ENCODE measurements at regions not wholly inside any gene's neighbourhood (a gene's known extent, or its start where the extent isn't known, plus 50 kb on each side); places are given as distances from the start of the nearest gene placed in this dataset.

DNA sequence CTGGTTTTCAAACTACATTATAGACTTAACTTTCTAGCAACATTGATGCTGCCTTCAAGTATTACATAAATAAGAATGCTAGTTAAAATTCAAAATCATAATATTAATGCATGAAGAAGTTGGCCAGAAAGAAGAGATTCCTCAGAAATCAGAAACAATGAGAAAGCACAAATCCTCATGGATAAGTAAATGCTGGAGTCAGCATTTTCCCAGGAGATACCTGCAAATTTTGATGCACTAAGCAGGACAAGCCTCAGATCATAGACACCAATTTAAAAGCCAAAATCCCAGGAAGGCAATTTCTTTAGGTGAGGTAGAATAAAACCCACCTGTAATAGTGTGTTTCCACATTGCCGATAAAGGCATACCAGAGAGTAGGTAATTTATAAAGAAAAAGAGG, 305.2 kb upstream of the TBX18 start:
- Histone ChIP-seq H3K4me1 (peaks cover 0 to 22% (median 4%) of the 10 kb centered on the region in 4 donors), H3K9me3 (no peaks in the 10 kb centered on the region), H3K27me3 (no peaks in the 10 kb centered on the region), H3K27ac (no peak overlapping the region), H3K36me3 (no peaks in the 10 kb centered on the region), H3K4me3 (no peak overlapping the region)
- intact Hi-C loops (cut with DNase I; ENCODE audit: low total_unique reads) = no loop called here
- TF ChIP-seq, protein P1, sequence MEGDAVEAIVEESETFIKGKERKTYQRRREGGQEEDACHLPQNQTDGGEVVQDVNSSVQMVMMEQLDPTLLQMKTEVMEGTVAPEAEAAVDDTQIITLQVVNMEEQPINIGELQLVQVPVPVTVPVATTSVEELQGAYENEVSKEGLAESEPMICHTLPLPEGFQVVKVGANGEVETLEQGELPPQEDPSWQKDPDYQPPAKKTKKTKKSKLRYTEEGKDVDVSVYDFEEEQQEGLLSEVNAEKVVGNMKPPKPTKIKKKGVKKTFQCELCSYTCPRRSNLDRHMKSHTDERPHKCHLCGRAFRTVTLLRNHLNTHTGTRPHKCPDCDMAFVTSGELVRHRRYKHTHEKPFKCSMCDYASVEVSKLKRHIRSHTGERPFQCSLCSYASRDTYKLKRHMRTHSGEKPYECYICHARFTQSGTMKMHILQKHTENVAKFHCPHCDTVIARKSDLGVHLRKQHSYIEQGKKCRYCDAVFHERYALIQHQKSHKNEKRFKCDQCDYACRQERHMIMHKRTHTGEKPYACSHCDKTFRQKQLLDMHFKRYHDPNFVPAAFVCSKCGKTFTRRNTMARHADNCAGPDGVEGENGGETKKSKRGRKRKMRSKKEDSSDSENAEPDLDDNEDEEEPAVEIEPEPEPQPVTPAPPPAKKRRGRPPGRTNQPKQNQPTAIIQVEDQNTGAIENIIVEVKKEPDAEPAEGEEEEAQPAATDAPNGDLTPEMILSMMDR (IDR thresholded peaks at IDR 0.05) = no peak
- no peak for DNase-seq

DNA sequence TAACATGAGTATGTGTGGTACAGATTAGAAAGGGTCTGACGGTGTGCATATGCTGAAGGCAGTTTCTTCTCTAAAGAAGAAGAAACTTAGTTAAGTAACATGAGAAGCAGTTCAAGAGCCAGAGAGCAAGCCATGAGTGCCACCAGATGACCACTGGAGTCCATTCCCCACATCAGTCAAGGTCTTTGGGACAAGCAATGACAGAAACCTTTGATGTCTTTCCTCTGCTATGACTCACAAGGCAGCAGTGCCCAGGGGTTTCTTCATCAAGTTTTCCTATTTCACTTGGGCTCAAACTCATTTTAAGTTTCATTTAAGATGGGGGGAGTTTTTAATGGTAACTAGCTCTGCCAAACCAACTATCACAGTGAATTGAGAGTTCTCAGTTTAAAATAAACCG, 303.8 kb upstream of the TBX18 start:
- no peaks in the 10 kb centered on the region for H3K9me3 ChIP-seq
- no peak overlapping the region for H3K4me3 ChIP-seq
- no peaks in the 10 kb centered on the region for H3K36me3 ChIP-seq
- no peak overlapping the region for H3K27ac ChIP-seq
- peaks cover 0 to 22% (median 4%) of the 10 kb centered on the region in 4 donors for H3K4me1 ChIP-seq
- TF ChIP-seq, protein P1 (IDR thresholded peaks at IDR 0.05) = no peak
- intact Hi-C loops (cut with DNase I; ENCODE audit: low total_unique reads) = no loop called here
- H3K27me3 ChIP-seq = no peaks in the 10 kb centered on the region
- DNase-seq = no peak

DNA sequence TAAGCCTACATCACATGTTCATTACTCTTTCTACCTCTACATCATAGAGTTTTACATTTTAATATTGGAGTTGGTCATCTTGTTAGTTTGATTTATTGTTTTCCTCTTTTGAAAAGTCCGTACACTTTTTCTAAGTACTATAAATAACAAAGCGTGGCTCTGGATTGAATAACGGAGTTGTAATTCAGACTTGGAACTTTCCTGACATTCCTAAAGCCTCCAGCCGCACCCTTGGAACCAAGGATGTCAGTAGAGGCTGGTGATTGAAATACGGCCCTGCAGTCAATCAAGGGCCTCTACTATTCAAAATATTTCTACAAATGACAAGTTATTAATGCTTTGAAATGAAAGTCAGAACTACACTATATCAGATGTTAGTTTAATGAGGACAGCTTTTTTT, 301.9 kb upstream of the TBX18 start:
- Histone ChIP-seq H3K9me3 (no peaks in the 10 kb centered on the region), H3K27me3 (no peaks in the 10 kb centered on the region), H3K4me3 (no peak overlapping the region), H3K4me1 (peaks cover 0 to 22% (median 4%) of the 10 kb centered on the region in 4 donors), H3K27ac (no peak overlapping the region), H3K36me3 (no peaks in the 10 kb centered on the region)
- DNase-seq = no peak
- intact Hi-C loops (cut with DNase I; ENCODE audit: low total_unique reads) = no loop called here
- TF ChIP-seq, protein P1 (IDR thresholded peaks at IDR 0.05) = no peak

DNA sequence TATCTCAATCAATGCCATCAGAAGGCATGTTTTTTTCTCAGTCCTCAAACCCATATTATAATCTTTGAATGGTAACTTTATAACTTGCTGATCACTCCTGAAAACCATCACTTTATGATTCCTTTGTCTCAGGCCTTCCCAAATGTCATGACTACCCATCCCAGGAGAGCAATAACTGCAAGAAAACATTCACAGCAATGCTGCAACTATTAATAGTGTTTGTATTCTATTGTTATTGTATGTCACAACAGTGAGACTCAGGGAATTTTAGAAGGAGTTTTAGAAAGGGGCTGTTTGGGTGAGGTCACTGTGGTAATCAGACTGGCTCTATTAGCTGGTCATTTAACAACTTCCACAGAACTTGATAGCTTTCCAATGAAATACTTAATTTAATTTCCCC, 301.4 kb upstream of the TBX18 start:
- H3K4me3 ChIP-seq = no peak overlapping the region
- TF ChIP-seq, protein P1 (IDR thresholded peaks at IDR 0.05) = no peak
- no peaks in the 10 kb centered on the region for H3K27me3 ChIP-seq
- DNase-seq = no peak
- intact Hi-C loops (cut with DNase I; ENCODE audit: low total_unique reads) = no loop called here
- peaks cover 0 to 22% (median 4%) of the 10 kb centered on the region in 4 donors for H3K4me1 ChIP-seq
- no peaks in the 10 kb centered on the region for H3K9me3 ChIP-seq
- H3K27ac ChIP-seq = no peak overlapping the region
- H3K36me3 ChIP-seq = no peaks in the 10 kb centered on the region

DNA sequence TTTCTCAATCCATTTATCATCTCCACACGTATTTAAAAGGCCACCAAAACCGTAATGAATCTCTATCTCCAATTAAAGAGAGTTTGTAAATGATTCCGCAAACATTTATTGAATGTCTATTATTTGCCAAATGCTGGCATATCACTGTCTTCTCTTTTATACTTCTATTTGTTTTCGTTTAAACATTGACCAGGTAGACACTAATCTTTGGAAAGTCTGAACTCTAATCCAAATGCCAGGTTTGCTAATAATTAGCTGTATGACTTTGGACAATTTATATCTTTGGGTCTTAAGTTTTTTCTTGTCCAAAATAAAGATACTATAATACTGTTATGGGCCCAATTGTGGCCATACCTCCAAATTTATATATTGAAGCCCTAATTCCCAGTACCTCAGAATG, 299.2 kb upstream of the TBX18 start:
- no peak for DNase-seq
- Histone ChIP-seq H3K27ac (no peak overlapping the region), H3K4me3 (no peak overlapping the region), H3K27me3 (no peaks in the 10 kb centered on the region), H3K36me3 (no peaks in the 10 kb centered on the region), H3K9me3 (no peaks in the 10 kb centered on the region), H3K4me1 (peaks cover 0 to 21% (median 4%) of the 10 kb centered on the region in 4 donors)
- TF ChIP-seq, protein P1 (IDR thresholded peaks at IDR 0.05) = no peak
- intact Hi-C loops (cut with DNase I; ENCODE audit: low total_unique reads) = no loop called here

DNA sequence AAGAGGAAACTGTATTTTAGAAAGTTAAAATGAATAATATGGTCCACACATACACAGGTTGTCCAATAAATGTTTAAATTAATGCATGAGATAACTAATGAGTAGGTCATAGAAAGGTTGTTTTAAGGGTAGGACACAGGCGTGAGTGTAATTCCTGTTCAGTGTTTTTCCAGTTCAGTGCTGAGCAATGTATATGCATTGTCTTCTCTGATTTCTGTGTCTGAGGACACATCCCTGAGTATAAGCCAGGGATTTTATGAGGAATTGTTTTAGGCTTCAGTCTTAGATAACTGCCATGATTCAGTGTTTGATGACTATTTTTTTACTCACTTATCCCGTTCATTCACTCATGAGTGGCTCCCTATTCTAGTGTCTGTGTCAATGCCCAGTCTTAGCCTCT, 298.5 kb upstream of the TBX18 start:
- intact Hi-C loops (cut with DNase I; ENCODE audit: low total_unique reads) = no loop called here
- no peaks in the 10 kb centered on the region for H3K36me3 ChIP-seq
- DNase-seq = no peak
- TF ChIP-seq, protein P1 (IDR thresholded peaks at IDR 0.05) = no peak
- no peak overlapping the region for H3K27ac ChIP-seq
- no peak overlapping the region for H3K4me3 ChIP-seq
- H3K27me3 ChIP-seq = no peaks in the 10 kb centered on the region
- H3K4me1 ChIP-seq = peaks cover 0 to 14% (median 4%) of the 10 kb centered on the region in 4 donors
- no peaks in the 10 kb centered on the region for H3K9me3 ChIP-seq

Measured in tibial artery (tissue), 4 donors.